Keratinocyte (primary cell): ENCODE measurements at regions not wholly inside any gene's neighbourhood (a gene's known extent, or its start where the extent isn't known, plus 50 kb on each side); places are given as distances from the start of the nearest gene placed in this dataset.

Source experiments
- EZH2 ChIP-seq: IDR thresholded peaks from one replicate; pipeline ENCODE4 v1.6.1; 2012; ENCODE audit warnings: inconsistent platforms, mild to moderate bottlenecking, low read length, moderate library complexity
- TF ChIP-seq, protein P1 (sequence below), 3 experiments: IDR thresholded peaks in 1 of 3; conservative IDR thresholded peaks in 1 of 3; optimal IDR thresholded peaks in 1 of 3; 2 replicates in 2 of 3; 3 replicates in 1 of 3; pipeline versions ENCODE3 to v1.5.1; 2011; ENCODE audit warnings: low read length in 3 of 3, mild to moderate bottlenecking in 3 of 3, moderate library complexity in 2 of 3, control low read depth in 1 of 3, inconsistent platforms in 1 of 3; ENCODE audit not compliant: insufficient read depth in 2 of 3; ENCODE audit errors: extremely low read depth in 1 of 3

DNA sequence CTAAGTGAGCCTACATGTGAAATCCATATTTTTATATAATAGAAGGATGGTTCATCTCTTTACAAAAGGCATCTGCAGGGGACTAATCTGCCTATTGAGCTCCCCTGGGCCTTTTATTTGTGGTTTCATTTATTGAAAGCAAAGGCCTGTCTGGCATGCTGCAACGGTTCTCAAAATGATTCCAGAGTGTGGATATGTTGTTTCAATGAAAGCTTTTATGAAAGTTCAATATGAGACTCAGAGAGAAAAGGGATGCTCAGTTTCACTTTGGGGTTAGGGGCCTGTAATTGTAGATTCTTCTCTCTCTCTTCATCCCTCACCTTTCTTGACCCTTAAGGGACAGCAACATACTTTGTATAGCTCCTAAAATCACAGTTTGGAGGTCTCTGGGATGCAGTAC lies 204.2 kb upstream of the CASK start:
- TF ChIP-seq, protein P1, sequence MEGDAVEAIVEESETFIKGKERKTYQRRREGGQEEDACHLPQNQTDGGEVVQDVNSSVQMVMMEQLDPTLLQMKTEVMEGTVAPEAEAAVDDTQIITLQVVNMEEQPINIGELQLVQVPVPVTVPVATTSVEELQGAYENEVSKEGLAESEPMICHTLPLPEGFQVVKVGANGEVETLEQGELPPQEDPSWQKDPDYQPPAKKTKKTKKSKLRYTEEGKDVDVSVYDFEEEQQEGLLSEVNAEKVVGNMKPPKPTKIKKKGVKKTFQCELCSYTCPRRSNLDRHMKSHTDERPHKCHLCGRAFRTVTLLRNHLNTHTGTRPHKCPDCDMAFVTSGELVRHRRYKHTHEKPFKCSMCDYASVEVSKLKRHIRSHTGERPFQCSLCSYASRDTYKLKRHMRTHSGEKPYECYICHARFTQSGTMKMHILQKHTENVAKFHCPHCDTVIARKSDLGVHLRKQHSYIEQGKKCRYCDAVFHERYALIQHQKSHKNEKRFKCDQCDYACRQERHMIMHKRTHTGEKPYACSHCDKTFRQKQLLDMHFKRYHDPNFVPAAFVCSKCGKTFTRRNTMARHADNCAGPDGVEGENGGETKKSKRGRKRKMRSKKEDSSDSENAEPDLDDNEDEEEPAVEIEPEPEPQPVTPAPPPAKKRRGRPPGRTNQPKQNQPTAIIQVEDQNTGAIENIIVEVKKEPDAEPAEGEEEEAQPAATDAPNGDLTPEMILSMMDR (optimal IDR thresholded peaks at IDR 0.05 in 1 of 3, IDR thresholded peaks at IDR 0.05 in 1 of 3, conservative IDR thresholded peaks at IDR 0.05 in 1 of 3; ENCODE audit: extremely low read depth in 1 of 3, insufficient read depth in 2 of 3, low read length in 3 of 3) = no peak
- no peak for TF ChIP-seq EZH2
